Endothelial cell of umbilical vein (primary cell): ENCODE measurements at regions not wholly inside any gene's neighbourhood (a gene's known extent, or its start where the extent isn't known, plus 50 kb on each side); places are given as distances from the start of the nearest gene placed in this dataset.

Experiments
- BruUV-seq: library from RNA; stranded (reverse); fragments of 400-500 nt; replicated peaks from 2 replicates; lab custom pipeline; 2021; lab: Mats Ljungman, UMichigan
- CTCF ChIA-PET: fragments of 300-600, 350-600 bp; sonication (Branson Sonifier 250); formaldehyde crosslinking; loops from one replicate; lab custom pipeline; 2021; ENCODE audit warnings: antibody characterized with exemption, inconsistent platforms; lab: Charles Lee
- POLR2A ChIA-PET: fragments of 300-600, 350-600 bp; sonication (Branson Sonifier 250); formaldehyde crosslinking; loops from one replicate; lab custom pipeline; 2021; ENCODE audit warnings: antibody characterized with exemption, inconsistent platforms; lab: Charles Lee
- DNase-seq: peaks from one replicate; pipeline ENCODE4 v3.0.0-alpha.2; 2011; ENCODE audit warnings: low read depth, low spot score
- FAIRE-seq: peaks from 2 replicates; lab custom pipeline; 2011; peaks lifted over from hg19 to GRCh38; lab: Jason Lieb, UNC
- H2AFZ ChIP-seq: 2 replicates; pipeline ENCODE4 v1.6.0; 2012; ENCODE audit warnings: low read depth, low read length, control low read depth, inconsistent platforms
- H3K27ac ChIP-seq: 2 replicates; pipeline ENCODE4 v1.5.1; 2011; ENCODE audit warnings: low read depth, mild to moderate bottlenecking, control low read depth, low read length, moderate library complexity; ENCODE audit not compliant: insufficient read depth
- H3K27me3 ChIP-seq, 2 experiments: 2 replicates each; pipeline versions ENCODE4 v1.6.0 to v1.6.1; 2011; ENCODE audit warnings: low read length in 2 of 2, mixed read lengths in 1 of 2; ENCODE audit not compliant: control insufficient read depth in 2 of 2, insufficient read depth in 2 of 2
- H3K36me3 ChIP-seq, 2 experiments: 2 replicates in 1 of 2; 3 replicates in 1 of 2; pipeline ENCODE4 v1.5.1; 2011; ENCODE audit warnings: low read length in 2 of 2, mild to moderate bottlenecking in 1 of 2, moderate library complexity in 1 of 2; ENCODE audit not compliant: control insufficient read depth in 2 of 2, insufficient read depth in 2 of 2; ENCODE audit errors: extremely low read depth in 1 of 2
- H3K4me1 ChIP-seq: 3 replicates; pipeline ENCODE4 v1.5.1; 2011; ENCODE audit warnings: mild to moderate bottlenecking, low read length; ENCODE audit not compliant: control insufficient read depth, insufficient read depth; ENCODE audit errors: extremely low read depth
- H3K4me2 ChIP-seq: 2 replicates; pipeline ENCODE4 v1.6.1; 2011; ENCODE audit warnings: low read length, control low read depth, mixed read lengths; ENCODE audit not compliant: insufficient read depth
- H3K4me3 ChIP-seq, 3 experiments: fragments of 200-600 bp in 1 of 3; sonication (generic), shearing (Covaris generic) in 1 of 3; replicated peaks in 1 of 3; 2 replicates each; pipeline ENCODE4 v1.5.1; 2011 to 2016; ENCODE audit warnings: control low read depth in 3 of 3, low read length in 3 of 3, mild to moderate bottlenecking in 2 of 3, inconsistent platforms in 1 of 3, low read depth in 1 of 3, moderate library complexity in 1 of 3; ENCODE audit not compliant: insufficient read depth in 1 of 3
- H3K79me2 ChIP-seq: 2 replicates; pipeline ENCODE4 v1.6.0; 2012; ENCODE audit warnings: low read length, inconsistent platforms; ENCODE audit not compliant: control insufficient read depth, insufficient read depth
- H3K9ac ChIP-seq: replicated peaks from 2 replicates; pipeline ENCODE3; 2011; ENCODE audit warnings: low read length, control low read depth; ENCODE audit not compliant: insufficient read depth; ENCODE audit errors: extremely low read depth
- H3K9me1 ChIP-seq: replicated peaks from 3 replicates; pipeline ENCODE4 v1.6.0; 2011; ENCODE audit warnings: mild to moderate bottlenecking, low read length; ENCODE audit not compliant: control insufficient read depth, insufficient read depth; ENCODE audit errors: extremely low read depth
- H3K9me3 ChIP-seq: replicated peaks from 2 replicates; pipeline ENCODE4 v1.5.1; 2012; ENCODE audit warnings: low read length, inconsistent platforms; ENCODE audit not compliant: control insufficient read depth, insufficient read depth
- H4K20me1 ChIP-seq: replicated peaks from 2 replicates; pipeline ENCODE3; 2011; ENCODE audit warnings: mild to moderate bottlenecking, low read length; ENCODE audit not compliant: control insufficient read depth, insufficient read depth; ENCODE audit errors: extremely low read depth
- FOS ChIP-seq: IDR thresholded peaks from 2 replicates; pipeline ENCODE4 v1.6.1; 2011; ENCODE audit warnings: mild to moderate bottlenecking, low read length, moderate library complexity, borderline replicate concordance; ENCODE audit not compliant: insufficient read depth
- GATA2 ChIP-seq: IDR thresholded peaks from 2 replicates; pipeline ENCODE4 v1.7.0; 2011; ENCODE audit warnings: low read depth, mild to moderate bottlenecking, moderate library complexity, mixed read lengths, low read length; ENCODE audit not compliant: insufficient read length, insufficient read depth
- JUN ChIP-seq: IDR thresholded peaks from 2 replicates; pipeline ENCODE4 v1.6.1; 2011; ENCODE audit warnings: borderline replicate concordance, low read depth; ENCODE audit not compliant: insufficient read length, insufficient read depth
- MYC ChIP-seq: IDR thresholded peaks from one replicate; pipeline ENCODE4 v1.6.1; 2011; ENCODE audit warnings: mild to moderate bottlenecking, low read depth, low read length
- POLR2A ChIP-seq: IDR thresholded peaks from 2 replicates; pipeline ENCODE4 v1.6.1; 2012; ENCODE audit warnings: low read depth, mild to moderate bottlenecking, control low read depth, low read length
- POLR2AphosphoS5 ChIP-seq: IDR thresholded peaks from 2 replicates; pipeline ENCODE4 v1.6.1; 2012; ENCODE audit warnings: low read depth, mild to moderate bottlenecking, control low read depth, low read length, moderate library complexity; ENCODE audit not compliant: insufficient read depth
- dilution Hi-C: fragments of 300-500 bp; cut with MboI; formaldehyde crosslinking; loops from one replicate; pipeline ENCODE4 v1.15.0; 2019; ENCODE audit warnings: low sequenced_read_pairs; ENCODE audit not compliant: extremely low pct_ligation_motif_present
- intact Hi-C: fragments of 100-400 bp; cut with micrococcal nuclease; formaldehyde crosslinking; loops from one replicate; pipeline ENCODE4 v1.10.0; 2022
- TF ChIP-seq, protein P1 (sequence below), 2 donors: IDR thresholded peaks; 1 replicate in 1 of 2; 2 replicates in 1 of 2; pipeline ENCODE4 v1.5.1; 2011; ENCODE audit warnings: low read length in 2 of 2, mild to moderate bottlenecking in 2 of 2, moderate library complexity in 2 of 2, control low read depth in 1 of 2, inconsistent platforms in 1 of 2, low read depth in 1 of 2; ENCODE audit not compliant: insufficient read depth in 1 of 2; ENCODE audit errors: extremely low read depth in 1 of 2

DNA sequence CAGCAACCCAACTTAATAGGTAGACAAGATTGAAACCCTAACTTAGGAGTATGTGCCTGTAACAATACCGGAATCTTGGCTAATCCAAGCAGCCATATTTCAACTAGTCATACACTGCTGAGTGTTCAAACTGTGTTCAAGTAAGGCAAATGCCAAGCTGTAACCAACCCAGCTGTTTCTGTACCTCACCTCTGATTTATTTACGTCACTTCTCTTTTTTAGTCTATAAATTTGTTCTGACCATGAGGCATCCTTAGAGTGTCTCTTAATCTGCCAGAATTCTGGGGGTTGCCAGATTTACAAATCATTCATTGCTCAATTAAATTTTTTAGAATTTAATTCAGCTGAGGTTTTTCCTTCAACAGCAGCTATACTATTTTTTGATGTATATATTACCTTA, 723.2 kb downstream of the CDH18 start:
- H3K9me1 ChIP-seq, result no peaks in the 10 kb centered on the region
- dilution Hi-C loops (no loop called here), intact Hi-C loops (no loop called here)
- H3K9ac ChIP-seq, result no peak overlapping the region
- FAIRE-seq (no peak), DNase-seq (no peak)
- no peaks in the 10 kb centered on the region for H3K36me3 ChIP-seq
- peaks cover 4% of the 10 kb centered on the region for H3K9me3 ChIP-seq
- TF ChIP-seq FOS (no peak), JUN (no peak), MYC (no peak), GATA2 (no peak), POLR2A (no peak), POLR2AphosphoS5 (no peak)
- TF ChIP-seq, protein P1, sequence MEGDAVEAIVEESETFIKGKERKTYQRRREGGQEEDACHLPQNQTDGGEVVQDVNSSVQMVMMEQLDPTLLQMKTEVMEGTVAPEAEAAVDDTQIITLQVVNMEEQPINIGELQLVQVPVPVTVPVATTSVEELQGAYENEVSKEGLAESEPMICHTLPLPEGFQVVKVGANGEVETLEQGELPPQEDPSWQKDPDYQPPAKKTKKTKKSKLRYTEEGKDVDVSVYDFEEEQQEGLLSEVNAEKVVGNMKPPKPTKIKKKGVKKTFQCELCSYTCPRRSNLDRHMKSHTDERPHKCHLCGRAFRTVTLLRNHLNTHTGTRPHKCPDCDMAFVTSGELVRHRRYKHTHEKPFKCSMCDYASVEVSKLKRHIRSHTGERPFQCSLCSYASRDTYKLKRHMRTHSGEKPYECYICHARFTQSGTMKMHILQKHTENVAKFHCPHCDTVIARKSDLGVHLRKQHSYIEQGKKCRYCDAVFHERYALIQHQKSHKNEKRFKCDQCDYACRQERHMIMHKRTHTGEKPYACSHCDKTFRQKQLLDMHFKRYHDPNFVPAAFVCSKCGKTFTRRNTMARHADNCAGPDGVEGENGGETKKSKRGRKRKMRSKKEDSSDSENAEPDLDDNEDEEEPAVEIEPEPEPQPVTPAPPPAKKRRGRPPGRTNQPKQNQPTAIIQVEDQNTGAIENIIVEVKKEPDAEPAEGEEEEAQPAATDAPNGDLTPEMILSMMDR (IDR thresholded peaks at IDR 0.05; ENCODE audit: extremely low read depth in 1 of 2, insufficient read depth in 1 of 2, low read depth in 1 of 2, low read length in 2 of 2), result no peak
- no peaks in the 10 kb centered on the region for H4K20me1 ChIP-seq
- ChIA-PET CTCF (no interaction called here), POLR2A (no interaction called here)
- H3K27ac ChIP-seq, result no peak overlapping the region
- no TSS peak for BruUV-seq
- H3K4me3 ChIP-seq, result no peak overlapping the region
- H3K4me1 ChIP-seq, result no peaks in the 10 kb centered on the region
- no peak overlapping the region for H2AFZ ChIP-seq
- no peaks in the 10 kb centered on the region for H3K27me3 ChIP-seq
- no peak overlapping the region for H3K4me2 ChIP-seq
- H3K79me2 ChIP-seq, result no peaks in the 10 kb centered on the region

DNA sequence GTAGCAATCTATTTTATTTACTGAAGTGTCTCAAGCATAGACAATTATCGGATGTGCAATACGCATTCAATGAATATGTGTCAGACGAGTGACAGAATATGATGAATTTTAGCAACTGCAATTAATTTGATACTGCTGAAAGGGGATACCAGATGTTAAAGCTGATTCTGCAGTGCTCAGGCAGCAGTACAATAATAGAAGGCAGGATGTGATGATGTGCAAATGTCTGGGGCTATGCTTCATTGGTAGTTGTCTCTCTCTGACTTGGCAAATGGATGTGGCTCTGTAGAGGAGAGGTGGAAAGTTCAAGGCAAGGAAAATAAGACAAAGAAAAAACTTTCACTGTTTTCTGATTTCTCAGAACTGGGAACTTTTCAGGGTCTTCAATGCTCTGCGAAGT, 721.2 kb downstream of the CDH18 start:
- Histone ChIP-seq H3K79me2 (no peaks in the 10 kb centered on the region), H3K27me3 (no peaks in the 10 kb centered on the region), H3K4me3 (no peak overlapping the region), H4K20me1 (no peaks in the 10 kb centered on the region), H3K9ac (no peak overlapping the region), H3K9me1 (no peaks in the 10 kb centered on the region), H3K4me1 (no peaks in the 10 kb centered on the region), H3K36me3 (no peaks in the 10 kb centered on the region), H3K27ac (no peak overlapping the region), H3K4me2 (no peak overlapping the region), H2AFZ (no peak overlapping the region), H3K9me3 (peaks cover 4% of the 10 kb centered on the region)
- intact Hi-C loops (no loop called here), dilution Hi-C loops (no loop called here)
- POLR2A ChIA-PET, result no interaction called here
- FAIRE-seq (no peak), DNase-seq (no peak)
- BruUV-seq, result no TSS peak
- no peak for TF ChIP-seq FOS
- CTCF ChIA-PET, result no interaction called here
